ENCODE measurements at regions not wholly inside any gene's neighbourhood (a gene's known extent, or its start where the extent isn't known, plus 50 kb on each side); places are given as distances from the start of the nearest gene placed in this dataset.
A peak's percentile ranks its signal among the peaks of the same experiment; 100 is the strongest.

- no peak for DNase-seq
These were observed 143.1 kb upstream of the PELI1 start for GRCh38 chr2:64287202-64287740.

- DNase-seq = no peak
These were observed 144.3 kb upstream of the PELI1 start for GRCh38 chr2:64288321-64289193.

- DNase-seq = no peak
These were observed 145.0 kb upstream of the PELI1 start for GRCh38 chr2:64289251-64289650.

- no peak for DNase-seq
These were observed 145.5 kb upstream of the PELI1 start for GRCh38 chr2:64289737-64290136.

- DNase-seq = no peak
These were observed 147.0 kb upstream of the PELI1 start for GRCh38 chr2:64291181-64291580.

- no peak for DNase-seq
These were observed 151.3 kb upstream of the PELI1 start for GRCh38 chr2:64295326-64296139.

- DNase-seq = no peak
These were observed 151.9 kb upstream of the PELI1 start for GRCh38 chr2:64296140-64296480.

- DNase-seq = no peak
These were observed 152.6 kb upstream of the PELI1 start for GRCh38 chr2:64296695-64297346.

- no peak for DNase-seq
These were observed 153.9 kb upstream of the PELI1 start for GRCh38 chr2:64298161-64298560.

- no peak for DNase-seq
These were observed 153.9 kb upstream of the LGALSL start for GRCh38 chr2:64300066-64300465.

- no peak for DNase-seq
These were observed 150.7 kb upstream of the LGALSL start for GRCh38 chr2:64303250-64303649.

- no peak for DNase-seq
These were observed 146.5 kb upstream of the LGALSL start for GRCh38 chr2:64307421-64307820.

- no peak for DNase-seq
These were observed 142.6 kb upstream of the LGALSL start for GRCh38 chr2:64311191-64311910.

GRCh38 chr2:64311948-64312621 is 141.9 kb upstream of the LGALSL start:
- DNase-seq = peak; percentile 71

GRCh38 chr2:64312622-64313397 is 141.2 kb upstream of the LGALSL start:
- DNase-seq = no peak

- DNase-seq = no peak
These were observed 140.6 kb upstream of the LGALSL start for GRCh38 chr2:64313398-64313723.

- no peak for DNase-seq
These were observed 138.5 kb upstream of the LGALSL start for GRCh38 chr2:64315291-64315960.

- no peak for DNase-seq
These were observed 136.1 kb upstream of the LGALSL start for GRCh38 chr2:64317707-64318475.

- DNase-seq = no peak
These were observed 135.6 kb upstream of the LGALSL start for GRCh38 chr2:64318476-64318748.

GRCh38 chr2:64319896-64320295 is 134.1 kb upstream of the LGALSL start:
- no peak for DNase-seq
